Activated gamma-delta T cell treated with anti-CD3 and anti-CD28 coated beads, Interleukin-2, amount 50 U/mL, for 16 hours (primary cell): ENCODE measurements at regions not wholly inside any gene's neighbourhood (a gene's known extent, or its start where the extent isn't known, plus 50 kb on each side); places are given as distances from the start of the nearest gene placed in this dataset.
"Not testable (repeated sequence)": the region's sequence is repeated elsewhere in the genome, so short reads cannot be mapped to it uniquely, and the experiment has no call there.

Experiments used
- DNase-seq: peaks from one replicate; pipeline ENCODE4 v3.0.0-alpha.2; 2020; ENCODE audit warnings: low read depth

GRCh38 chr4:188374871-188375270 is 235.6 kb downstream of the TRIML1 start:
- no peak for DNase-seq

GRCh38 chr4:188377816-188378215 is 238.6 kb downstream of the TRIML1 start:
- DNase-seq: no peak

- DNase-seq: no peak
These were observed 243.9 kb downstream of the TRIML1 start for GRCh38 chr4:188383180-188383579.

- no peak for DNase-seq
These were observed 248.0 kb downstream of the TRIML1 start for GRCh38 chr4:188387179-188387791.

GRCh38 chr4:188391349-188391748 is 252.1 kb downstream of the TRIML1 start:
- not testable (repeated sequence) for DNase-seq

GRCh38 chr4:188396037-188396436 is 256.8 kb downstream of the TRIML1 start:
- DNase-seq: no peak

GRCh38 chr4:188399834-188400233 is 260.6 kb downstream of the TRIML1 start:
- no peak for DNase-seq

- no peak for DNase-seq
These were observed 261.2 kb downstream of the TRIML1 start for GRCh38 chr4:188400451-188400850.

- no peak for DNase-seq
These were observed 264.0 kb downstream of the TRIML1 start for GRCh38 chr4:188403272-188403671.

- not testable (repeated sequence) for DNase-seq
These were observed 266.0 kb downstream of the TRIML1 start for GRCh38 chr4:188405071-188405835.

GRCh38 chr4:188408244-188409030 is 269.2 kb downstream of the TRIML1 start:
- DNase-seq: no peak

GRCh38 chr4:188409851-188410250 is 270.6 kb downstream of the TRIML1 start:
- DNase-seq: no peak

GRCh38 chr4:188411805-188412204 is 272.6 kb downstream of the TRIML1 start:
- no peak for DNase-seq

- DNase-seq: no peak
These were observed 273.3 kb downstream of the TRIML1 start for GRCh38 chr4:188412499-188412898.

- DNase-seq: no peak
These were observed 275.2 kb downstream of the TRIML1 start for GRCh38 chr4:188414441-188414840.

- DNase-seq: no peak
These were observed 277.9 kb downstream of the TRIML1 start for GRCh38 chr4:188417181-188417580.

GRCh38 chr4:188423039-188423438 is 283.8 kb downstream of the TRIML1 start:
- DNase-seq: no peak

GRCh38 chr4:188428935-188429334 is 289.7 kb downstream of the TRIML1 start:
- no peak for DNase-seq

GRCh38 chr4:188429965-188430364 is 290.7 kb downstream of the TRIML1 start:
- no peak for DNase-seq

- no peak for DNase-seq
These were observed 291.1 kb downstream of the TRIML1 start for GRCh38 chr4:188430384-188430783.

- DNase-seq: no peak
These were observed 293.1 kb downstream of the TRIML1 start for GRCh38 chr4:188432328-188432727.

- DNase-seq: no peak
These were observed 294.6 kb downstream of the TRIML1 start for GRCh38 chr4:188433741-188434315.

GRCh38 chr4:188434643-188435042 is 295.4 kb downstream of the TRIML1 start:
- DNase-seq: no peak
